Eye (tissue), 1 donor: ENCODE measurements at regions not wholly inside any gene's neighbourhood (a gene's known extent, or its start where the extent isn't known, plus 50 kb on each side); places are given as distances from the start of the nearest gene placed in this dataset.

Experiments used
- DNase-seq: peaks from one replicate; pipeline ENCODE4 v3.0.0-alpha.2; 2015

GRCh38 chr20:22503577-22503976 lies 80.8 kb downstream of the FOXA2 start:
- DNase-seq: no peak

- DNase-seq: no peak
Observed at GRCh38 chr20:22502731-22503191, 81.6 kb downstream of the FOXA2 start.

- DNase-seq: no peak
Observed at GRCh38 chr20:22501566-22502344, 82.6 kb downstream of the FOXA2 start.

- no peak for DNase-seq
Observed at GRCh38 chr20:22501034-22501433, 83.3 kb downstream of the FOXA2 start.

GRCh38 chr20:22499515-22500166 lies 84.7 kb downstream of the FOXA2 start:
- DNase-seq: no peak

- no peak for DNase-seq
Observed at GRCh38 chr20:22496817-22497216, 87.6 kb downstream of the FOXA2 start.

- DNase-seq: no peak
Observed at GRCh38 chr20:22495789-22496188, 88.6 kb downstream of the FOXA2 start.

GRCh38 chr20:22495172-22495571 lies 89.2 kb downstream of the FOXA2 start:
- DNase-seq: no peak

GRCh38 chr20:22492497-22492896 lies 91.9 kb downstream of the FOXA2 start:
- DNase-seq: no peak

- no peak for DNase-seq
Observed at GRCh38 chr20:22491194-22491505, 93.2 kb downstream of the FOXA2 start.

GRCh38 chr20:22490287-22491193 lies 93.8 kb downstream of the FOXA2 start:
- DNase-seq: peak; percentile 59

GRCh38 chr20:22489626-22490286 lies 94.6 kb downstream of the FOXA2 start:
- no peak for DNase-seq

GRCh38 chr20:22480336-22480735 lies 104.0 kb downstream of the FOXA2 start:
- no peak for DNase-seq

- no peak for DNase-seq
Observed at GRCh38 chr20:22475662-22476061, 108.7 kb downstream of the FOXA2 start.

GRCh38 chr20:22474224-22474623 lies 110.1 kb downstream of the FOXA2 start:
- no peak for DNase-seq

- DNase-seq: no peak
Observed at GRCh38 chr20:22473293-22473692, 111.1 kb downstream of the FOXA2 start.

GRCh38 chr20:22472447-22473100 lies 111.8 kb downstream of the FOXA2 start:
- no peak for DNase-seq

- DNase-seq: no peak
Observed at GRCh38 chr20:22471156-22471836, 113.1 kb downstream of the FOXA2 start.

- DNase-seq: no peak
Observed at GRCh38 chr20:22470620-22471026, 113.7 kb downstream of the FOXA2 start.

GRCh38 chr20:22466447-22467171 lies 117.8 kb downstream of the FOXA2 start:
- DNase-seq: no peak
